H1 (cell line): ENCODE measurements at regions not wholly inside any gene's neighbourhood (a gene's known extent, or its start where the extent isn't known, plus 50 kb on each side); places are given as distances from the start of the nearest gene placed in this dataset.

Experiments used
- CTCF ChIA-PET: fragments of 300-600 bp; sonication (Branson Sonifier 250); formaldehyde crosslinking; loops from one replicate; lab custom pipeline; 2021; ENCODE audit not compliant: partially characterized antibody; lab: Charles Lee
- POLR2A ChIA-PET: fragments of 300-600 bp; sonication (Branson Sonifier 250); formaldehyde crosslinking; loops from one replicate; lab custom pipeline; 2021; ENCODE audit warnings: inconsistent platforms; ENCODE audit not compliant: partially characterized antibody; lab: Charles Lee
- DNase-seq, 2 experiments: peaks; one replicate each; pipeline versions ENCODE4 v3.0.0 to v3.0.0-alpha.2; 2010 to 2022; ENCODE audit warnings: low spot score in 2 of 2, low read depth in 1 of 2, mixed read lengths in 1 of 2
- FAIRE-seq: peaks from 2 replicates; lab custom pipeline; 2011; peaks lifted over from hg19 to GRCh38; lab: Jason Lieb, UNC
- H2AFZ ChIP-seq: 2 replicates; pipeline ENCODE4 v1.8.1; 2012; ENCODE audit warnings: low read length, inconsistent platforms
- H2AK5ac ChIP-seq: 2 replicates; pipeline ENCODE4 v1.6.1; 2013; ENCODE audit warnings: low read depth, low read length
- H2BK120ac ChIP-seq: replicated peaks from 2 replicates; pipeline ENCODE3; 2013; ENCODE audit warnings: low read depth, low read length, inconsistent platforms
- H2BK12ac ChIP-seq: 2 replicates; pipeline ENCODE4 v1.6.1; 2013; ENCODE audit warnings: low read depth, low read length
- H2BK15ac ChIP-seq: 2 replicates; pipeline ENCODE4 v1.6.1; 2013; ENCODE audit warnings: low read length
- H2BK20ac ChIP-seq: 2 replicates; pipeline ENCODE4 v1.6.1; 2013; ENCODE audit warnings: low read length
- H2BK5ac ChIP-seq: 2 replicates; pipeline ENCODE4 v1.6.1; 2013; ENCODE audit warnings: low read depth, low read length
- H3K14ac ChIP-seq: 2 replicates; pipeline ENCODE4 v1.6.1; 2013; ENCODE audit warnings: inconsistent platforms; ENCODE audit not compliant: insufficient read length
- H3K18ac ChIP-seq: 2 replicates; pipeline ENCODE4 v1.6.1; 2013; ENCODE audit warnings: low read length; ENCODE audit errors: extremely low read depth
- H3K23ac ChIP-seq: 2 replicates; pipeline ENCODE4 v1.6.1; 2013; ENCODE audit warnings: inconsistent platforms; ENCODE audit not compliant: insufficient read length
- H3K23me2 ChIP-seq: 2 replicates; pipeline ENCODE4 v1.6.1; 2013; ENCODE audit warnings: low read depth, low read length
- H3K27ac ChIP-seq: 2 replicates; pipeline ENCODE4 v1.6.1; 2011; ENCODE audit warnings: low read depth, low read length, inconsistent platforms
- H3K27me3 ChIP-seq, 4 experiments: replicated peaks in 1 of 4; 1 replicate in 1 of 4; 2 replicates in 3 of 4; pipeline versions ENCODE4 v1.6.1 to v1.8.1; 2011 to 2013; ENCODE audit warnings: low read length in 3 of 4, mild to moderate bottlenecking in 3 of 4, inconsistent platforms in 2 of 4, mixed read lengths in 2 of 4, moderate library complexity in 1 of 4; ENCODE audit not compliant: control insufficient read depth in 3 of 4, insufficient read depth in 3 of 4; ENCODE audit errors: extremely low read depth in 1 of 4
- H3K36me3 ChIP-seq, 4 experiments: 2 replicates each; pipeline versions ENCODE4 v1.6.1 to v1.8.1; 2011 to 2013; ENCODE audit warnings: mild to moderate bottlenecking in 4 of 4, low read length in 3 of 4, moderate library complexity in 2 of 4, control low read depth in 1 of 4, inconsistent platforms in 1 of 4; ENCODE audit not compliant: insufficient read depth in 4 of 4, control insufficient read depth in 2 of 4
- H3K4ac ChIP-seq: replicated peaks from 2 replicates; pipeline ENCODE3; 2013; ENCODE audit warnings: low read length, low read depth, mixed read lengths, inconsistent platforms; ENCODE audit not compliant: insufficient read length
- H3K4me1 ChIP-seq, 4 experiments: replicated peaks in 1 of 4; 1 replicate in 1 of 4; 2 replicates in 3 of 4; pipeline versions ENCODE4 v1.6.1 to v1.8.1; 2011 to 2013; ENCODE audit warnings: low read length in 3 of 4, inconsistent platforms in 2 of 4, mixed read lengths in 1 of 4; ENCODE audit not compliant: insufficient read depth in 4 of 4, control insufficient read depth in 3 of 4
- H3K4me2 ChIP-seq, 2 experiments: 2 replicates each; pipeline versions ENCODE4 v1.6.1 to v1.8.1; 2011 to 2013; ENCODE audit warnings: low read depth in 2 of 2, low read length in 2 of 2, control low read depth in 1 of 2, inconsistent platforms in 1 of 2, mild to moderate bottlenecking in 1 of 2; ENCODE audit not compliant: insufficient read depth in 1 of 2
- H3K4me3 ChIP-seq, 4 experiments: fragments of 200-600, 300-600 bp in 1 of 4; sonication (generic), shearing (Covaris generic), sonication (Bioruptor Twin) in 1 of 4; 2 replicates each; pipeline versions ENCODE4 v1.5.1 to v1.8.1; 2011 to 2016; ENCODE audit warnings: low read length in 4 of 4, low read depth in 3 of 4, control low read depth in 2 of 4, inconsistent platforms in 2 of 4, mild to moderate bottlenecking in 2 of 4, mixed read lengths in 1 of 4, moderate library complexity in 1 of 4; ENCODE audit not compliant: insufficient read depth in 2 of 4; ENCODE audit errors: extremely low read depth in 1 of 4
- H3K56ac ChIP-seq: replicated peaks from 2 replicates; pipeline ENCODE3; 2013; ENCODE audit warnings: low read depth, mild to moderate bottlenecking, mixed read lengths, low read length, inconsistent platforms; ENCODE audit not compliant: insufficient read length
- H3K79me1 ChIP-seq: 2 replicates; pipeline ENCODE4 v1.6.1; 2013; ENCODE audit warnings: low read depth, low read length, control low read depth
- H3K79me2 ChIP-seq, 2 experiments: 2 replicates each; pipeline versions ENCODE4 v1.6.1 to v1.8.1; 2012 to 2013; ENCODE audit warnings: low read length in 2 of 2, mild to moderate bottlenecking in 2 of 2, inconsistent platforms in 1 of 2; ENCODE audit not compliant: insufficient read depth in 2 of 2, control insufficient read depth in 1 of 2
- H3K9ac ChIP-seq, 4 experiments: replicated peaks in 1 of 4; 1 replicate in 1 of 4; 2 replicates in 3 of 4; pipeline versions ENCODE4 v1.6.1 to v1.8.1; 2011 to 2013; ENCODE audit warnings: low read depth in 3 of 4, low read length in 3 of 4, control low read depth in 2 of 4, mild to moderate bottlenecking in 2 of 4, moderate library complexity in 2 of 4, inconsistent platforms in 1 of 4; ENCODE audit errors: extremely low read depth in 1 of 4
- H3K9me3 ChIP-seq, 2 experiments: 2 replicates each; pipeline versions ENCODE4 v1.6.1 to v1.8.1; 2012 to 2013; ENCODE audit warnings: mild to moderate bottlenecking in 2 of 2, moderate library complexity in 2 of 2, control low read depth in 1 of 2, inconsistent platforms in 1 of 2, low read depth in 1 of 2, low read length in 1 of 2, mixed read lengths in 1 of 2; ENCODE audit not compliant: insufficient read depth in 2 of 2
- H4K20me1 ChIP-seq, 2 experiments: replicated peaks in 1 of 2; 2 replicates each; pipeline versions ENCODE3 to v1.8.1; 2011 to 2013; ENCODE audit warnings: inconsistent platforms in 2 of 2, low read length in 2 of 2, mild to moderate bottlenecking in 1 of 2; ENCODE audit not compliant: insufficient read depth in 2 of 2, control insufficient read depth in 1 of 2
- H4K5ac ChIP-seq: 2 replicates; pipeline ENCODE4 v1.6.1; 2013; ENCODE audit warnings: low read length, low read depth, mixed read lengths, inconsistent platforms; ENCODE audit not compliant: insufficient read length
- H4K8ac ChIP-seq: 2 replicates; pipeline ENCODE4 v1.8.0; 2013; ENCODE audit warnings: mild to moderate bottlenecking, moderate library complexity, low read length, inconsistent platforms; ENCODE audit not compliant: insufficient read depth; ENCODE audit errors: extremely low read depth
- H4K91ac ChIP-seq: replicated peaks from 2 replicates; pipeline ENCODE3; 2013; ENCODE audit warnings: low read length, mixed read lengths, inconsistent platforms; ENCODE audit not compliant: insufficient read length
- BACH1 ChIP-seq: IDR thresholded peaks from 2 replicates; pipeline ENCODE4 v1.6.1; 2012; ENCODE audit warnings: low read length, improper control_type of control experiment
- CEBPB ChIP-seq: IDR thresholded peaks from 2 replicates; pipeline ENCODE4 v1.6.1; 2012; ENCODE audit warnings: low read depth, low read length
- CREB1 ChIP-seq: IDR thresholded peaks from 2 replicates; pipeline ENCODE4 v1.6.1; 2012; ENCODE audit warnings: inconsistent platforms
- EGR1 ChIP-seq: IDR thresholded peaks from 2 replicates; pipeline ENCODE4 v1.6.1; 2011; ENCODE audit warnings: low read depth, low read length, borderline replicate concordance
- FOSL1 ChIP-seq: IDR thresholded peaks from 2 replicates; pipeline ENCODE4 v1.6.1; 2011; ENCODE audit warnings: mild to moderate bottlenecking, low read depth, low read length, moderate library complexity; ENCODE audit not compliant: insufficient read depth
- JUND ChIP-seq: IDR thresholded peaks from 2 replicates; pipeline ENCODE4 v1.6.1; 2011; ENCODE audit warnings: mild to moderate bottlenecking, improper control_type of control experiment, low read length
- KDM1A ChIP-seq: fragments of 200-600, 300-600 bp; sonication (generic); IDR thresholded peaks from 2 replicates; pipeline ENCODE4 v1.7.1; 2016; ENCODE audit warnings: mild to moderate bottlenecking, low read length, borderline replicate concordance
- KDM4A ChIP-seq: IDR thresholded peaks from one replicate; pipeline ENCODE4 v1.7.1; 2012; ENCODE audit warnings: low read depth, mild to moderate bottlenecking, moderate library complexity, low read length, inconsistent platforms; ENCODE audit not compliant: severe bottlenecking
- MAX ChIP-seq: IDR thresholded peaks from 2 replicates; pipeline ENCODE4 v1.6.1; 2012; ENCODE audit warnings: inconsistent platforms
- PHF8 ChIP-seq: fragments of 200-600 bp; sonication (generic); conservative IDR thresholded peaks from 2 replicates; pipeline ENCODE4 v1.7.1; 2012; ENCODE audit warnings: low read depth, mild to moderate bottlenecking, inconsistent platforms, low read length, moderate library complexity
- POLR2A ChIP-seq, 2 experiments: IDR thresholded peaks; 1 replicate in 1 of 2; 2 replicates in 1 of 2; pipeline ENCODE4 v1.6.1; 2011; ENCODE audit warnings: low read depth in 2 of 2, low read length in 2 of 2, mild to moderate bottlenecking in 2 of 2; ENCODE audit errors: control extremely low read depth in 1 of 2
- RBBP5 ChIP-seq: IDR thresholded peaks from 2 replicates; pipeline ENCODE4 v1.7.1; 2012; ENCODE audit warnings: low read depth, mild to moderate bottlenecking, inconsistent platforms, low read length, moderate library complexity, borderline replicate concordance
- SIRT6 ChIP-seq: IDR thresholded peaks from one replicate; pipeline ENCODE4 v1.7.1; 2012; ENCODE audit warnings: low read length, inconsistent platforms
- SP4 ChIP-seq: IDR thresholded peaks from 2 replicates; pipeline ENCODE4 v1.6.1; 2012; ENCODE audit warnings: low read length, inconsistent platforms
- SRF ChIP-seq: IDR thresholded peaks from 2 replicates; pipeline ENCODE4 v1.6.1; 2011; ENCODE audit warnings: mild to moderate bottlenecking, low read depth, low read length, moderate library complexity
- TAF7 ChIP-seq: optimal IDR thresholded peaks from 2 replicates; pipeline ENCODE3; 2011; ENCODE audit warnings: low read depth, mild to moderate bottlenecking, inconsistent platforms, low read length, moderate library complexity, borderline replicate concordance
- TEAD4 ChIP-seq: IDR thresholded peaks from 2 replicates; pipeline ENCODE4 v1.6.1; 2012; ENCODE audit warnings: low read depth, low read length, inconsistent platforms, mixed read lengths
- YY1 ChIP-seq: IDR thresholded peaks from 2 replicates; pipeline ENCODE4 v1.6.1; 2011; ENCODE audit warnings: low read depth, mild to moderate bottlenecking, low read length
- WGBS, 2 experiments: shearing (Covaris generic) in 1 of 2; methylation state at CpG; one replicate each; pipeline versions ENCODE4 v1.1.6 to v1.1.7; 2013 to 2015; ENCODE audit warnings: low lambda C conversion rate in 2 of 2, mixed read lengths in 2 of 2, inconsistent platforms in 1 of 2, low coverage in 1 of 2, missing lambda C conversion rate in 1 of 2; ENCODE audit not compliant: insufficient replicate concordance in 2 of 2, insufficient coverage in 1 of 2, insufficient read length in 1 of 2; ENCODE audit errors: extremely low coverage in 1 of 2, missing lambda C conversion rate in 1 of 2; 5-methylcytosine and 5-hydroxymethylcytosine counted together

- FAIRE-seq (no peak), DNase-seq (no peak)
- no peaks in the 10 kb centered on the region for H4K20me1 ChIP-seq
- no peak overlapping the region for H2BK20ac ChIP-seq
- no peak overlapping the region for H4K8ac ChIP-seq
- no peak overlapping the region for H3K4me3 ChIP-seq
- CTCF ChIA-PET = no interaction called here
- H2BK120ac ChIP-seq = no peak overlapping the region
- POLR2A ChIA-PET = no interaction called here
- no peaks in the 10 kb centered on the region for H3K79me2 ChIP-seq
- no peaks in the 10 kb centered on the region for H3K79me1 ChIP-seq
- no peak overlapping the region for H3K56ac ChIP-seq
- no peaks in the 10 kb centered on the region for H3K23me2 ChIP-seq
- H3K18ac ChIP-seq = no peak overlapping the region
- H3K4me1 ChIP-seq = no peaks in the 10 kb centered on the region
- no peak overlapping the region for H3K4ac ChIP-seq
- no peak overlapping the region for H3K14ac ChIP-seq
- H3K9ac ChIP-seq = no peak overlapping the region
- no peak overlapping the region for H2BK15ac ChIP-seq
- 95% methylated on average over 1 of the region's 1 CpG; no CpG with 5 or more reads in 1 of the 2 experiments for WGBS, 2 experiments
- H2AK5ac ChIP-seq = no peak overlapping the region
- H2BK12ac ChIP-seq = no peak overlapping the region
- no peak overlapping the region for H3K4me2 ChIP-seq
- H4K91ac ChIP-seq = no peak overlapping the region
- no peak overlapping the region for H2AFZ ChIP-seq
- no peak overlapping the region for H2BK5ac ChIP-seq
- H3K27ac ChIP-seq = no peak overlapping the region
- no peaks in the 10 kb centered on the region for H3K36me3 ChIP-seq
- H4K5ac ChIP-seq = no peak overlapping the region
- no peaks in the 10 kb centered on the region for H3K27me3 ChIP-seq
- no peaks in the 10 kb centered on the region for H3K9me3 ChIP-seq
- H3K23ac ChIP-seq = no peak overlapping the region
- TF ChIP-seq POLR2A (IDR thresholded peaks at IDR 0.05; ENCODE audit: control extremely low read depth in 1 of 2, low read depth in 2 of 2, low read length in 2 of 2) (no peak), CEBPB (no peak), TEAD4 (no peak), SP4 (no peak), PHF8 (no peak), KDM1A (no peak), KDM4A (no peak), FOSL1 (no peak), JUND (no peak), CREB1 (no peak), RBBP5 (no peak), YY1 (no peak), EGR1 (no peak), SIRT6 (no peak), TAF7 (no peak), MAX (no peak), SRF (no peak), BACH1 (no peak)
Observed at GRCh38 chr3:101085752-101086151, 92.5 kb upstream of the ABI3BP start.
